Hematopoietic multipotent progenitor cell treated with erythropoietin and hydrocortisone succinate and interleukin-3 and kit ligand, for 6 days (in vitro differentiated cells): ENCODE measurements at regions not wholly inside any gene's neighbourhood (a gene's known extent, or its start where the extent isn't known, plus 50 kb on each side); places are given as distances from the start of the nearest gene placed in this dataset.

Source experiments
- DNase-seq: peaks from one replicate; pipeline ENCODE4 v3.0.0-alpha.2; 2015

- DNase-seq = no peak
Observed at GRCh38 chrX:5057786-5058185, 1170.9 kb downstream of the NLGN4X start.

- no peak for DNase-seq
Observed at GRCh38 chrX:5054852-5055251, 1173.8 kb downstream of the NLGN4X start.

DNA sequence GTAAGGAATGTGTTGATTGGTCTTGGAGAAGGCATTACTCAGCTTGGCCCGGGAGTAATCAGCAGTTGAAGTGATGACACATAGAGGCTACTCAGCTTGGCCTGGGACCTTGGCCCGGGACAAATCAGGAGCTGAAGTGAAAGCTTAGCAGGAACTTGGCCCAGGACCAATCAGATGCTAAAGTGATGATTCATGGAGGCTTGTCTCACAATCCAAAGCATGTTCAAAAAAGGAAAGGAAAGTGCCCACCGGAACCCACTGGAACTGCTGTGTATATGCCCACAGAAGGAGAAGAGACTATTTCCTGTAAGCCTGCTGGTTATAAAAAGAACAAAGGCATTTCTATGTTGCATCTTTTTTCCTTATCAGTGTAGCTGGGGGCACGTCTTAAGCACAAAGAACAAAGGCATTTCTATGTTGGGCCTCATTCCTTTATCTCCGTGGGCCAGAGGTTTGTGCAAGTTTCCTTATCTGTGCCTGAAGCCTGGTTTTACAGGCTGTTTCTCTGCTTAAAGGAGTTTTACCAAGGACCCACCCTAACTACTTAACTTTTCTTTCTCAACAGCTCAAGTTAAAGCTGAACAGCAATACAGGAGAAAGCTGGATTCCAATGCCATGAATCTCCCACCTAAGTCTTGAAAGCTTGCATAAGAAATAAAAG lies 1176.7 kb downstream of the NLGN4X start:
- DNase-seq = peak; percentile 91

DNA sequence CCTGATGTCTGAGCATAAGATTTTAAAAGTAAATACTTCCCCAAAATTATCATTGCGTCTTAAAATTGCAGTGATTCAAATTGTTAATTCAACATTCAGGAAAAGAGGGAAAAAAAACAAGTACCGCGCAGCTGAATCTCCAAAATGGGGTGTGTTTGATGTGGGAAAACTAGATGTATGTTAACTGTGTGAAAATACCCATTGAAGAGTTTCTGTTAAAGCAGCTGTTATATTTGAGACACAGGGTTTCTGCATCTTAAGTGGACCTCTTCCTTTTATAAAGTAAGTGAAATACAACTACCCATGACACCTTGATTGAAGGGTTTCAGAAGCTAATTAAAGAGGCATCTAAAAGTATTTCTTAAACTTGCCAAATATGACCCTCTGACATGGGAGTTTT lies 1186.1 kb downstream of the NLGN4X start:
- no peak for DNase-seq

DNA sequence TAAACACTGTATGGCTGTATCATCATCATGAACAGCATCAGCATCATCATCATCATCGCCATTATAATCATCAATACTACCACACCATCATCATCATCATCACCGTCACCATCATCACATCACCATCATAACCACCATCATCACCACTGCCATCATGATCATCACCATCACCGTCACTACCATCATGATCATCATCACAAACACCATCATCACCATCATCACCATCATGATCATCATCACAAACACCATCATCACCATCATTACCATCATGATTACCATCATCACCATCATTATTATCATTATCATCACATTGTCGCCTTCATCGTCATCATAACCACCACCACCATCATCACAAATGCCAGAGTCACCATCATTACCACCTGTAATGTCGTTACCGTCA lies 1196.9 kb downstream of the NLGN4X start:
- no peak for DNase-seq

DNA sequence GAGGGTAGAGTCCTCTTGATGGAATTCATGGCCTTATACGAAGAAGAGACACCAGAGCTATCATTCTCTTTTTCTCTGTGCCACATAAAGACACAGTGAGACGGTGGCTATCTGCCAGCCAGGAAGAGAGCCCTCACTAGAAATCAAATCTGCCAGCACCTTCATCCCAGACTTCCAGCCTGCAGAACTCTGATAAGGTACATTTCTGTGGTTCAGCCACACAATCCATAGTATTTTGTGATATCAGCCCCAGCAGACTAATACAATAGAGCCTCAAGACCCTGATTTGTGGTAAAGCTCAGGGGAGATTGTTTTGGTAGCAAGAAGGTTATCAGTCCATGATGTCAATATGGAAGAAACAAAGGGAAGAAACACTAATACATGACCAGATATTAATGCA lies 1213.2 kb downstream of the NLGN4X start:
- DNase-seq = peak; percentile 85

- DNase-seq = peak; percentile 22
Observed at GRCh38 chrX:4994855-4995254, 1233.8 kb downstream of the NLGN4X start.

- no peak for DNase-seq
Observed at GRCh38 chrX:4978613-4979012, 1250.1 kb downstream of the NLGN4X start.

GRCh38 chrX:4971646-4972045 lies 1257.0 kb downstream of the NLGN4X start:
- DNase-seq = no peak

DNA sequence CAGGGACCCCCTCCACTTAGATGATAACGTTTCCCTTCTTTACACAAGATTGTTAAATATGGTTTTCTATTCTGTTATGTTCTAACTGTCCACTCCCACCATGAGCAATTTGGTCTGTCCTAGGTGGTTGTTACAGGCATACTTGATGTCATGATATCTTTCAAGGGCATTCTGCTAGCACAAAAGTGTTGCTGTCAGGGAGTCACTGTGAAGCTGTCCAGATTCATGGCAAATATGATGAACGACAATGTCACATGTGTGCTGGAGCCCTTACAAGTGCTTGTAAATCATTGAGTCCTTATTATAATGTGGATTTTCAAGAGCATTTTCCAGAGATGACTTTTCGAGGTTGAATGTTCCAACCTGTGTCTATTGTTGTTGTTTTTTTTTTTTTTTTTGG lies 1250.7 kb upstream of the PRKX start:
- DNase-seq = no peak

GRCh38 chrX:4963432-4963831 lies 1250.0 kb upstream of the PRKX start:
- no peak for DNase-seq

DNA sequence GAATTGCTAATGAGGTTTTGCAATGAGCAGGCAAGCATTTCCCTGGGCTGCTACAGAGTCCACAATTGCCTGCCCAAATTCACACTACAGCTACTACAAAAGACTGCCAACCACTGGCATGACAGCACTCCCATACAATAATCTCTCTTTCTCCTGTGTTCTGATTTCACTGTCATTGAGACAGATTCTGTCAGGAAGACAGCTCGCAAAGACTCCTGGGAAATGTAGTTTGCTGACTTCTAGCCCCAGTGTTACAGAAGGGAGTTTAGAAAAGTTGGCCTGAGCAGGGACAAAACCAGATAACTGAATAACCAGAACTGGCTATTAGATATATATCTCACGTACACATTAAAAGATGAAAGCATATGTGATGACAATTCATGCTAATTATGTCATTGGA lies 1231.3 kb upstream of the PRKX start:
- no peak for DNase-seq

DNA sequence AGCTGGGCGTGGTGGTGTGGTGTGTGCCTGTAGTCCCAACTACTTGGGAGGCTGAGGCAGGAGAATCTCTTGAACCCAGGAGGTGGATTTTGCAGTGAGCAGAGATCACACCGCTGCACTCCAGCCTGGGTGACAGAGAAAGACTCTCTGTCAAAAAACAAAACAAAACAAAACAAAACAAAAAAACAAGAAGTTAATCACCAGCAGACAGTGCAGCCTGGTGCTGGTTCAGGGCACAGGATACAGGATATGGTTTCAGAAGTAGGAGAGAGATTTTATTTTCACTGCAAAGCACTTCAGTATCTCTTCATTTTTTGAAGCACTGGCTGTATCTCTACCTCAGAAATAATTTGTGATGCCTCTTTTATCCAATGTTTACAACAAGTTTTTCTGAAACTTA lies 1222.9 kb upstream of the PRKX start:
- peak; percentile 3 for DNase-seq

- DNase-seq = peak; percentile 65
Observed at GRCh38 chrX:4935846-4936245, 1222.4 kb upstream of the PRKX start.

DNA sequence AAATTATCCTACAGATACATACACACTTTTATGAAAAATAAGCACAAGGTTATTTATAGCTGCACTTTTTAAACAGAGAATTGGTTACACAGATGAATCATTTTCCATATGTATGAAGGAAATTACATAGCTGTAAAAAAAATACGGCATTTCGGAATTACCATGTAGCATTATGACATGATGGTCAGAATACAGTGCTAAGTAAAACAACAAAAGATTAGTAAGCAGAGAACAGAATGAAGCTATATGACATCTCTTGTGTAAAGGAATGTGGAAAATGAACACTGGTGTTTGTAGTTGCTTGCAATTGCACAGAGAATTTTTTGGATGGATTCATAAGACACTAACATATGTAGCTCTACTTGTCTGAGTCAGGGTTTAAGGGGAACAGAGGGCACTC lies 1222.0 kb upstream of the PRKX start:
- no peak for DNase-seq

DNA sequence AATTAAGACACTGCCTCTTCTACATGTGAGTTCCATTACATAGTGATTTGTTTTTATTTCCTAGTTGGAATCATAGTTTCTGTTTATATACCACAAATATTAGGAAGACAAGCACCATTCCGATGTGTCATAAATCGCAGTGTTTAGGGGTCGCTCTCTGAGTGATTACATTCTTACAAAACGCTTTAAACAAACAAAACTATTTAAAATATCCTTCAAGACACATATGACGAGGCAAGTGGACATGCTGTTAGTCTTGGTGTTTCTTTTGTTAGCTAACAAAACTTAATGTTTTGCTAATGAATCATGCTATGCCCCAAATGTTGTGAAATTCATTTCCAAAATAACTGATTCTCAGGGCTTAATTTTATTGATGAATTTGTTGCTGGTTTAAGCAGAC lies 1219.3 kb upstream of the PRKX start:
- no peak for DNase-seq

GRCh38 chrX:4930426-4930825 lies 1217.0 kb upstream of the PRKX start:
- DNase-seq = no peak

- peak; percentile 1 for DNase-seq
Observed at GRCh38 chrX:4925911-4926310, 1212.5 kb upstream of the PRKX start.

DNA sequence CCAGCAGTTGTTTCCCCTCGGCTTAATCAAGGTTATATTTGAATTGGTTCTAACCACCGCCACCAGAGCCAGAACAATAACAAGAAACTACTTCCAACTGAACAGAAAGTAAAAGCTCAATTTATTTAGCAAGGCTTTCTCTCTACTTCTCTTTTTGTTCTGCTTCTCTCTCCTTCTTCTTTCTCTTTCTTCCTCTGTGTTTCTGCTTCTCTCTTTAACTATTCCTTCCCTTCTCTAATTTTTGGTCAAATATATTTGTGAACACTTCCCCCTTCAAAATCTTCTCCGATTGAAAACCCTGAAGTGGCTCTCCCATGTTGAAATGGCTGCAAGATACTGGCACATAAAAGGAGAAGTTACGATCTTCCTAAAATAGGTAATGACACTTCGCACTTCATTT lies 1195.9 kb upstream of the PRKX start:
- DNase-seq = peak; percentile 6

DNA sequence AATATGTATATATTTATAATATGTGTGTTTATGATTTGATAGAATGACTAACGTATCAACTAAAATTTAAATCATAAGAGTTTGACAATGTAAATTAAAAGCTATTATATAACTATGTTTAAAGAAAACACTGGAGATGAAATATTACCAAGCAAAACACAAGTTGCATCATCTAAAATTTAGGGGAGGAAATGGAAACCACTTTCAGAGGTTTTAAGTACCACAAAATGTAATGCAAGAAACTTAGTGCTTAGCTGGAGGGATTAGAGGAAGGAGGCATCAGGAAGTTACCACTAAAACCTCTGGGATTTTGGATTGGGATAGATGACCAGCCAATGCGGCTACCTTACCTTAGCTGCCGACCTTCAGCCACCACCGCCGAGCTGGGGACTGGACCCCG lies 1192.1 kb upstream of the PRKX start:
- DNase-seq = peak; percentile 4

GRCh38 chrX:4881277-4881676 lies 1167.8 kb upstream of the PRKX start:
- DNase-seq = no peak

GRCh38 chrX:4878640-4879039 lies 1165.2 kb upstream of the PRKX start:
- DNase-seq = no peak

DNA sequence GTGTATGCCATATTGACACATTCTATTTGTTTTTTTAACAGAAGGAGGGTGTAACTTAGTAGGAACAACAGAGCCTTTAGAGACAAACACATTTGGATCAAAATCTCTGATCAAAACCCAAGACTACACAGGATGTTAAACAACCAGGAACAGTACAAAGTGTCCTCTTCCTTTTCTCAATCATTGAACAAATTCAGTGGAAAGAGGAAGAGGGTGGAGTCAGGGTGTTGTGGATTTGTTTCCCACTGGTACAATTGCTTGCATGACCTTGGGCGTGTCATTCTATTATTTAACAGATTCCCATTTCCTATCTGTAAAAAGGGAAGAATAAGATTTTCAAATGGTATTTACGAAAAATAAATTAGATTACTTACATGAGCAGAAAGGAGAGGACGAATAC lies 1162.8 kb upstream of the PRKX start:
- no peak for DNase-seq

DNA sequence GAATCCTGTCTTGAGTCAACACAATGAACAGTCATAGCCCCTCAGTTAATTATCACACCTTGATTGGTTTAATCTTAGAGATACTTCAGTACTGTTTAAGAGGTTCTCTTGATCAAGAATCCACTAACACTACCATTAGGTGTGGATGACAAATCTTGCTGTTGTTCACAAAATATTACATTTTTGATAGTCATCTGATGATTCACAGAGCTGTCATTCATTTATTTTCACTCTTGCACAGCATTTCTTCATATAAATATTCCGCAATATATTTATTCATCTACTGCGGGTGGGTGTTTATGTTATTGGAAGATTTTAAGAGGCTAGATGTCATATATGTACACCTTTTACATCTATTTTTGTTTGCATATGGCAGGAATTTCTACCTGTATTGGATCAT lies 1138.1 kb upstream of the PRKX start:
- DNase-seq = no peak

- DNase-seq = no peak
Observed at GRCh38 chrX:4850312-4850711, 1136.9 kb upstream of the PRKX start.

GRCh38 chrX:4844376-4844775 lies 1130.9 kb upstream of the PRKX start:
- DNase-seq = peak; percentile 1
